ENCODE measurements at regions not wholly inside any gene's neighbourhood (a gene's known extent, or its start where the extent isn't known, plus 50 kb on each side); places are given as distances from the start of the nearest gene placed in this dataset.

- ATAC-seq (ENCODE audit: low read depth) (no peak), DNase-seq (ENCODE audit: low spot score) (no peak)
- no peaks in the 10 kb centered on the region for H3K27me3 ChIP-seq (ENCODE audit: insufficient read depth, poor library complexity, severe bottlenecking)
- no peaks in the 10 kb centered on the region for H3K9me3 ChIP-seq (ENCODE audit: severe bottlenecking)
- H3K4me1 ChIP-seq (ENCODE audit: insufficient read depth, poor library complexity, severe bottlenecking): no peaks in the 10 kb centered on the region
- no peak overlapping the region for H3K27ac ChIP-seq (ENCODE audit: poor library complexity, severe bottlenecking)
- no peak for TF ChIP-seq CTCF (IDR thresholded peaks at IDR 0.05; ENCODE audit: poor library complexity, severe bottlenecking)
- H3K36me3 ChIP-seq (ENCODE audit: low read depth): no peaks in the 10 kb centered on the region
- H3K4me3 ChIP-seq (ENCODE audit: severe bottlenecking): no peak overlapping the region
Observed at GRCh38 chr21:16847211-16847610, 665.6 kb upstream of the CXADR start.

GRCh38 chr21:16851054-16851453 is 661.8 kb upstream of the CXADR start:
- ATAC-seq (ENCODE audit: low read depth): no peak

GRCh38 chr21:16855164-16855667 is 657.6 kb upstream of the CXADR start:
- no peak for TF ChIP-seq CTCF (IDR thresholded peaks at IDR 0.05; ENCODE audit: poor library complexity, severe bottlenecking)
- Histone ChIP-seq H3K27ac (ENCODE audit: poor library complexity, severe bottlenecking) (no peak overlapping the region), H3K4me3 (ENCODE audit: severe bottlenecking) (no peak overlapping the region), H3K9me3 (ENCODE audit: severe bottlenecking) (no peaks in the 10 kb centered on the region), H3K27me3 (ENCODE audit: insufficient read depth, poor library complexity, severe bottlenecking) (no peaks in the 10 kb centered on the region), H3K36me3 (ENCODE audit: low read depth) (no peaks in the 10 kb centered on the region), H3K4me1 (ENCODE audit: insufficient read depth, poor library complexity, severe bottlenecking) (no peaks in the 10 kb centered on the region)
- ATAC-seq (ENCODE audit: low read depth) (no peak), DNase-seq (ENCODE audit: low spot score) (no peak)

More at GRCh38 chr21:16851054-16851453, 661.8 kb upstream of the CXADR start:
- Histone ChIP-seq H3K4me1 (ENCODE audit: insufficient read depth, poor library complexity, severe bottlenecking) (no peaks in the 10 kb centered on the region), H3K27ac (ENCODE audit: poor library complexity, severe bottlenecking) (no peak overlapping the region), H3K36me3 (ENCODE audit: low read depth) (no peaks in the 10 kb centered on the region), H3K4me3 (ENCODE audit: severe bottlenecking) (no peak overlapping the region), H3K27me3 (ENCODE audit: insufficient read depth, poor library complexity, severe bottlenecking) (no peaks in the 10 kb centered on the region), H3K9me3 (ENCODE audit: severe bottlenecking) (no peaks in the 10 kb centered on the region)
- no peak for TF ChIP-seq CTCF (IDR thresholded peaks at IDR 0.05; ENCODE audit: poor library complexity, severe bottlenecking)
- DNase-seq (ENCODE audit: low spot score): no peak

GRCh38 chr21:16863362-16863905 is 649.4 kb upstream of the CXADR start:
- no peaks in the 10 kb centered on the region for H3K27me3 ChIP-seq (ENCODE audit: insufficient read depth, poor library complexity, severe bottlenecking)
- H3K27ac ChIP-seq (ENCODE audit: poor library complexity, severe bottlenecking): no peak overlapping the region
- TF ChIP-seq CTCF (IDR thresholded peaks at IDR 0.05; ENCODE audit: poor library complexity, severe bottlenecking): no peak
- no peaks in the 10 kb centered on the region for H3K36me3 ChIP-seq (ENCODE audit: low read depth)
- no peak overlapping the region for H3K4me3 ChIP-seq (ENCODE audit: severe bottlenecking)
- ATAC-seq (ENCODE audit: low read depth): peak; percentile 46; the same call in 1 of the 3 replicates
- no peaks in the 10 kb centered on the region for H3K4me1 ChIP-seq (ENCODE audit: insufficient read depth, poor library complexity, severe bottlenecking)
- no peaks in the 10 kb centered on the region for H3K9me3 ChIP-seq (ENCODE audit: severe bottlenecking)
- no peak for DNase-seq (ENCODE audit: low spot score)

- no peak overlapping the region for H3K27ac ChIP-seq (ENCODE audit: poor library complexity, severe bottlenecking)
- H3K4me3 ChIP-seq (ENCODE audit: severe bottlenecking): no peak overlapping the region
- no peaks in the 10 kb centered on the region for H3K9me3 ChIP-seq (ENCODE audit: severe bottlenecking)
- H3K27me3 ChIP-seq (ENCODE audit: insufficient read depth, poor library complexity, severe bottlenecking): no peaks in the 10 kb centered on the region
- DNase-seq (ENCODE audit: low spot score) (no peak), ATAC-seq (ENCODE audit: low read depth) (no peak)
- no peaks in the 10 kb centered on the region for H3K4me1 ChIP-seq (ENCODE audit: insufficient read depth, poor library complexity, severe bottlenecking)
- no peaks in the 10 kb centered on the region for H3K36me3 ChIP-seq (ENCODE audit: low read depth)
- no peak for TF ChIP-seq CTCF (IDR thresholded peaks at IDR 0.05; ENCODE audit: poor library complexity, severe bottlenecking)
Observed at GRCh38 chr21:16863908-16864307, 648.9 kb upstream of the CXADR start.

Measured in RWPE2 (cell line).